NOMO-1 treated with DMSO at 0.1 percent for 48 hours (cell line): ENCODE measurements at regions not wholly inside any gene's neighbourhood (a gene's known extent, or its start where the extent isn't known, plus 50 kb on each side); places are given as distances from the start of the nearest gene placed in this dataset.

Experiments
- DNase-seq: peaks from one replicate; lab custom pipeline; 2025; ENCODE audit not compliant: unreplicated experiment; lab: John Stamatoyannopoulos, UW

DNA sequence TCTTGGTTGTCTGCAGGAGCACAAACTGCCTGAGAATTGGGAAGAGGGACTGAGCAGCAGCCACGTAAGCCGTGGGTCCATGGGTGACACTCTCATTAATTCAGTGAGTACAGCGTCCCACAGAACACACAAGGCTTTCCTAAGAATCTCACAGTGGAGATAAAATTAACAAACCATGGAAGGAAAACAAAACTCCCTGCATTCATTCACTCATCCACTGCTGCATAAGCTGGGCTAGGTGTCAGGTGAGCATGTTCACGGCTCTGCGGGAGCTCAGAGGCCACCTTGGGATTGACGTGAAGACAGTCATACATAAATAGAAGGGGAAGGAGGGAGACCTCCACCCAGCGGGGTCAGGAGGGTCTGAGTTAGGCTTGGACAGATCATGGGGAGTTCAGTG lies 1442.7 kb downstream of the TBC1D22A start:
- DNase-seq, result no peak

DNA sequence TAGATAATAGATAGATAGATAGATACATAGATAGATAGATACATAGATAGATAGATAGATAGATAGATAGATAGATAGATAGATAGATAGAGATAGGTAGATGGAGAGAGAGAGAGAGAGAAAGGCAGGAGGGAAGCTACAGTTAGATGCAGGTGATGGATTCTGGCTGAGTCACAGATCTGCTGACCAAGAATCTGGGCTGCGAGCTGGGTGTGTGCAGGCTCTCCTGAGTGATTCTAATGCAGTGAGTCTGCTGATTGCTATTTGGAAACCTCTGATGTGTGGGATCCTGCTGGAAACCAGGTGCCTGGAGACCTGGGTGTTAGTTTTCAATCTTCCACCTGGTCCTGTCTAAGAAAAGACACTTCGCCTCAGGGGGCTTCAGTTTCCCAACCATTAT lies 1441.8 kb downstream of the TBC1D22A start:
- DNase-seq, result no peak

DNA sequence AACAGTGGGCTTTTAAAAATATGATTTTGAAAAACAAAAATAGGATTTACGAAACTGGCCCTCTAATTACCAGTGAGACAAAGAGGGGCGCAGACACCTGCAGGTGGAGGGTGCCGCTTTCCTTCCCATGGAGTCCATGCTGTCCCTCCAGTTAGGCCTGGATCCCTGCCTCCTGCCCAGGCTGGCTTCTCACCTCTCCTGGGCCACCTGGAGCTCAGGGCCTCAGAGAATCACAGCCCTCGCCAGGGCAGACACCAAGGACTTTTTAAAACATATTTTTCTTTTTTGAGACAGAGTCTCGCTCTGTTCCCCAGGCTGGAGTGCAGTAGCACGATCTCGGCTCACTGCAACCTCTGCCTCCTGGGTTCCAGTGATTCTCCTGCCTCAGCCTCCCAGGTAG lies 1437.2 kb downstream of the TBC1D22A start:
- DNase-seq, result no peak

DNA sequence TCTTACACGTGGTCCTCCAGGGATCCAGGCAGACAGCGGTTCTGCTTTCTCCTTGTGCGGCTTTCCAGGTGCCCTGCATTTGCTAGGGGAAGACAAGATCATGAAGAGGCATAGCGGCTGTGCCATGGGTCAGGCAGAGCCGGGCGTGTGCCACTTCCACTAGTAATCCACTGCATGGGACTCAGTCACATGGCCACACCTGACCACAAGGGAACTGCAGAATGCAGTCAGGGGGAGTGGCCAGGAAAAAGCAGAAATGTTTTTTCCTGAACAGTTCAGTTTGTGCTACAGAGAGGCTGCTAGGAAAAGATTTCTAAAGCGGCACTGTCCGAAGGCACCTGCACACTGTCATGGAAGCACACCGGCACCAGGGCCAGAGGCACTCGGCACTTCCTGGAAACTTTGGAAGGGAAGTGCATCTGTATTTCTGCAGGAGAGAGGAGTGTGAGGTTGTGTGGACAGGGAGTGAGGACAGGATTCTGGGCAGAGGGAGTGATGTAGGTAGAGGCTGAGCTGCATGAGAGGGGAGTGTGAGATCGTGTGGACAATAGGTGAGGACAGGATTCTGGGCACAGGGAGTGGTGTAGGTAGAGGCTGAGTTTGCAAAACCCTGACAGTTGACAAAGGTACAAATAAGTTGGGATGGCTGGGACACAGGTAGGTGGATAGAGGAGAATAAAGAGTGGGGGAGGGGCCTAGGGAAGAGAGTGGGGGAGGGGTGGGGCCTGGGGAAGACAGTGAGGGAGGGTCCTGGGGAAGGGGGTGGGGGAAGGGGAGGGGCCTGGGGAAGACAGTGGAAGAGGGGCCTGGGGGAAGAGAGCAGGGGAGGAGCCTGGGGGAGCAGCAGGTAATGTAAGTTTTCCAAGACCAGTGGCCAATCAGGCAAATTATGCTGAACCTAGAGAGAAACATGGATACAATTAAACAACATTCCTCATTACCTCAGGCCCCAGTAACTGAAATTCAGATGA lies 1436.3 kb downstream of the TBC1D22A start:
- DNase-seq, result peak; percentile 33

DNA sequence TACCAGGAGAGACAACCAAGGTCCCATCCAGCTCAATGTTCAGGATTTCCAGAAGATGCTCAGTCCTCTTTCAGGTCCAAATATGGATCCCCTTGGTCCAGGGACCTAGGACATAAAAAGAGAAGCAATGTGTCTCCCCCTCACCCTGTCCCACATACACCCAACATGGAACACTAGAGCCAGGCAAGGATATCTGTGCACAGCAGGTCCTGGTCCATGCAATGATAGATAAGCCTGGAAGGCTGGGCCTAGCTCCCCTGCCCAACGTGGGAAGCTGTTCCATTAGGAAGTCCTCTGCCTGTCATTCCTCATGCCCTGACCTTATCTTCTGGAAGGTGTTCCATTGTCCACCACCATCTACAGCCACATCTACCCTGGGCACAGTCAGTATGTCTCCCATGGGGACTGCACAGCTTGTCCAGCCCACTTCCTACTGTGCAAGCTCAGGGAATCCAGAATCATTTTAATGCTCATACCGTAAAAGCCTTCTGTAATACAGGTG lies 1434.8 kb downstream of the TBC1D22A start:
- DNase-seq, result no peak

DNA sequence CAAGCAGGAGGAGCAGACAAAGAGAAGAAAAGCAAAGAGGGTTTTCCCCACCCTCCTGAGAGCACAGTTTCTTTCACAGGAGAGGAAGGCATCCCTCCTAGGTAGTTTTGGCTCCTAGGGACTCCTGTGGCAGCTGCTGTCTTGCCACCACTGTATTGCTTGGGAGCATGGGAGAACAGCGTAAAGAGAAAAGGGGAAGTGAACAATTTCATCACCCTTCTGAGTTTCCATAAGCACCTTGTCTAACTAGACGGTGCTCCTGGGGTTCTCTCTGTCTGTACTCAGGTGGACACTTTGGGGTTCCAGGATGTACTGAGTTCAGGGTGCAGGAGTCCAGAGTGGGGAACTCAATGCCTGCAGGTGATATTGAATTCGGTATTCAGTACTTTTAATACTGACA lies 1430.5 kb downstream of the TBC1D22A start:
- peak; percentile 18 for DNase-seq

DNA sequence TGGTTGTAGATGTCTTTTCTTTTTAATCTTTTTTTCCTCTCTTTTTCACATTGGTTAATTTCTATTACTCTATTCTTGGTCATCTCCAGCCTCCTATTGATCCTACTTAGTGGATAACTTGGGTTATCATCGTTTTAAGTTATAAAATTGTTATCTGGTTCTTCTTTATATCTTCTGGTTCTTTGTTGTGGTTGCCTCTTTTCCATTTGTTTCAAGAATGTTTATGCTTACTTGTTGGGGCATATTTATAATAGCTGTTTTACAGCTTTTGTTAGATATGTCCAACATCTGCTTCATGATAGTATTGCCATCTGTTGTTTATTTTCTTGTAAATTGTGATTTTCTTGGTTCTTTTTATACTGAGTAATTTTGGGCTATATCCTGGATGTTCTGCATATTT lies 1429.6 kb downstream of the TBC1D22A start:
- DNase-seq, result no peak

DNA sequence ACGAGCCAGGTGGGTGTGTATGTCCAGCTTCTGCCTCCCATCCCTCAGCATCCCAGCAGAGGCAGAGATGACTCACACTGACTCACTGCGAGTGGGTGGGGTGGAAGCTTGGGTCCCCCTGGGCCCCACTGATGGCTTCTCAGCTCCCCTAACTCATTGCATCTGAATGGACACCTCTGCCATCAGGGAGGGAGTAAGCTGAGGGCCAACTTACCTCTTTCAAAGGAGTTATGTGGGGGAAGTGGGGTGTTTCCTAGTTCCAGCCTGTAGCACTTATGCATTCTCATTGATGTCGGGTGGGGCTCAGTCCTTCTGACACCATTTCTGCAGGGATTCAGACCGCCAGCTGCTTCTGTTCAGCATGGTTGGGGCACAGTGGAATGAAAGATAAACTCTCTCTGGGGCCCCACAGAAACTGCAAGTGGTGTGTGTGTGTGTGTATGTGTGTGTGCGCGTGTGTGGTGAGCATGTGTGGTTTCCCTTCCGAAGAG lies 1425.8 kb downstream of the TBC1D22A start:
- no peak for DNase-seq

DNA sequence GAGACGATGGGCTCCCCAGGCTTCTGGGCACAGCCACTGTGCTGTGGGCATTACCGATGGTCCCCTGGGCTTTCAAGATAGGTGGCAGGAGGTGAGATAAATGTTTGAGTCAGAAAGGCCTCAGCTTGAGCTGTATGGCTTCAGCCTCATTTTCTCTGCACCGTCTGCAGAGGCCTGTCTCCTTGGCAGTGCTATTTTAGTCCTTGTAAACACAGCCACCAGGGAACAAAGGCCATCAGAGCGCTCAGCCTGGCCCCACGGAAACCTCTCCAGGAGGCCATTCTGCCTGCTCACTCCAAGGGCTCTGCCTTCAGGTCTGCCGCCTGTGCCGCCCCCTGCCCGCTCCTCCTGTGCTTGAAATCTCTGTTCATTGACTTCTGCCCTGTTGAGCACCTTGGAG lies 1424.9 kb downstream of the TBC1D22A start:
- DNase-seq, result no peak

DNA sequence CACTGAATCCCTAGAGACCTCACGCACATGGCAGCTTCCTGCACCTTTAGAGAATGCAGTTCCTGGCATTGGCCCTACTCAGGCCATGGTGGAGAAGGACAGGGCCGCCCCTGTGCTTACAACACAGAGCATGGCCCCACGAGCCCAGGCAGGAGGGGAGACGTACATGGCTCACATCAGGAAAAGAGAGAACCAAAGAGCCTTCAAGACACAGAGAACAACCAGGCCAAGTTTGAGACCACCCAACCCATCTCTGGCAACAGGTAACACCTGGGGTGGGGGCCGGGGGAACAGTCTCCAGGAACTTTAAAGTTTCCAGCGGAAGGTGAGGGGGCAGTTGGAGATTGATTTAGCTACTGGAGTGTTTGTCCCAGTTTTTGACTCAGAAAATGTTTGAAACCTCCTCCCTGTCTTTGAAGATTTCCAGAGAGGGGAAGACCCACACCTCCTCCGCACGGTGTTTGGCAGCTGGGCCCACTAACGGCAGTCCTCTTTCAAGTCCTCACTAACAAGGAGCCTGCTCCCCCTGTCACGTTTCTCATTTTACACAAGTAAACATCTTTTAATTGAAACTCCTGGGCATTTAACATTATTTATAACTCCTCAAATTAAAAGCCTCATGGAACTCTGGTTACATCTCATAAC lies 1423.8 kb downstream of the TBC1D22A start:
- DNase-seq, result no peak

DNA sequence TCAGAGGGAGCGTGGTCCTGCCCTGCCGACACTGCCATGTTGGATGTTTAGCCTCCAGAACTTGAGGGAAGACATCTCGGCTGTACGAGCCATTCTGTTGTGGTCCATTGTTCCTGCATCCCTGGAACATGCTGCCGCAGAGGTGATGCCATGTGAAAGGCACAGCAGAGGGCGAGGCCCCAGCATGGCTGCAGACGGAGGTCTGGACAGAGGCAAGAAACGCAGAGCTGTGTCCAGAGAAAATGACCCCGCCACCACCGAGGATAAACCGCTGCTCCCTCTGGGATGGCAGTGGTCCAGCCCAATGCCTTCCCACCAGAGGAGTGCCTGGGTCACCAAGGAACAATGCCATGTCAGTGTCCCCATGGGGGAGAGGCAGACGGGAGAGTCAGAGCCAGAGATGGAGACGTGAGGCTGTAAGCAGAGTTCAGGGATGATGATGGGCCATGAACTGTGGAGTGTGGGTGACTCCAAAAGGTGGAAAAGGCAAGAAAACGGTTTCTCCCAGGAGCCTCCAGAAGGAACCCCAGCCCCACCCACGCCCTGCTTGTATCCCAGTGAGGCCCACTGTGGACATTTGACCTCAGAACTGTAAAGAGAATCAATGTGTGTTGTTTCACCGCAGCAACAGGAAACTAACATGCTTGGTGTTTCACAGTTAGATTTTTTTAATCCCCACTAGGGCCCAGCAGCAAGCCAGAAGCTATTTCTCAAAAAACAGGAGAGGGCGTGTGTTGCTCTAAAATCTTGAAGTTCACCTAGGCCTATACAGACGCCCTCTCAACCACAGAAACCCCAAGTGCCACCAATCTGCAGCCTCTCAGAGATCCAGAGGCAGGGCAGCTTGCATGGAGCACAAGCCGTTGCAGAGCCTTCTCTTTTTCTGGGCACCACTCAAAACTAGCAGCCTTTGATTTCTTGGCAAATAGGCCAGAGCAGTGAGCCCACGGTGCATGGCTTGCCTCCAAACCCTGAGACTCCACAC lies 1422.9 kb downstream of the TBC1D22A start:
- no peak for DNase-seq

DNA sequence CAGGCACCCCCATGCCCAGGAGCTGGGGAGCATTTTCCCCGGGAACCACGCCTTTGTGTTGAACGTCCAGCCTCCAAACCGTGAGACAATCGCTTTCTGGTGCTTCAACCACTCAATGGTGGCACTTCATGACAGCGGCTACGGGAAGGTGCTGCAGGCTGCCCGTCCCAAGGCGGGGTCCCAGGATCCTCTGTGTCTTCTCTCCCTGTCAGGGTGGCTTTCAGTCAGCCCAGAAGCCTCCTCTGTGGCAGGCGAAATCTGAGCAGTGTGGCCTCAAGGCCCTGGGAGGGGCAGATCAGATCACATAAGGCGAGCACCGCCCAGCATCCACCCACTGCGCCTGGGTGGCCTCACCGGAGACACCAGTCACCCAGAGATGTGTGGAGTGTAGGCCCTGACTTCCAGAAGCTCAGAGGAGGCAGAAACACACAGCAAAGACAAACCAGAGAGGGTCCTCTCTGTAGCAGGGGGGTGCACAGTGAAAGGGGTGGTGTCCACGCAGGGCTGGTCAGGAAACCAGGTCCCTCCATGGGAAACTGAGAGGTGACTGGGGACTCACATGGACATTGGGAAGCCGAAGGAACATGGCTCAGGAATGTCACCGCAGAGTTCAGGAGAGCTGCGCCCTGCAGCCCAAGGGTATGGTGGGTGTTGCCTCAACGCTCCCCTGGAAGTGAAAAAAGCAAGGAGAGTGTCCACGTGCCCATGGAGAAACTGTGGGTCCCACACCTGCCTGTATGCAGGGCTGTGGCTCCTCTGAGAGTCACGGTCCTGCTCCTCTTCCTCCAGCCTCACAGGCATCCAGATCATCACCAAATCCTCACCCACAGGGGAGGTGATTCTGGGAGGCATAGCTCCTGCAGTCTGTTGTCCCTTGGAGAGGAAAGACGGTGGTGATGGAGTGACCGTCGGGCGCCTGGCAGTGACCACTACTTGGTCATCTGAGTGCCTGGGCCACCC lies 1420.7 kb downstream of the TBC1D22A start:
- no peak for DNase-seq

DNA sequence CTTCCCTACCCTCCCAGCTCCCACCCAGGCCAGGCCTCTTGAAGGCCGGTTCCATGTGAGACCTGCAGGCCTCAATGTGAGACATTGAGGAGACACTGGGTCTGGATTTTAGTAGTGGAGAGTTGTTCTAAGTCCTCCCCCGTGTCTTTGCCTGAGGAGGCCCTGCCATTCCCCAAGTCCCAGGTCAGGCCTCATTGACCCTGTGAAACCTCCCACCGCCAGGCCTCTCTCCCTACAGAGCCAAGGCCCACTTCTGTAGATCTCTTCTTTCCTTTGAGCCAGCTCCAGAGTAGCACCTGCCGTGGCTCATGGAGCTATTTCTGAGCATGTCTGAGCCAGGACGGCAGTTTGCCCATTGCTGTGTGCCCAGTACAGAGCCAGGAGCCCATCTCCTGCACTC lies 1419.6 kb downstream of the TBC1D22A start:
- DNase-seq, result no peak

DNA sequence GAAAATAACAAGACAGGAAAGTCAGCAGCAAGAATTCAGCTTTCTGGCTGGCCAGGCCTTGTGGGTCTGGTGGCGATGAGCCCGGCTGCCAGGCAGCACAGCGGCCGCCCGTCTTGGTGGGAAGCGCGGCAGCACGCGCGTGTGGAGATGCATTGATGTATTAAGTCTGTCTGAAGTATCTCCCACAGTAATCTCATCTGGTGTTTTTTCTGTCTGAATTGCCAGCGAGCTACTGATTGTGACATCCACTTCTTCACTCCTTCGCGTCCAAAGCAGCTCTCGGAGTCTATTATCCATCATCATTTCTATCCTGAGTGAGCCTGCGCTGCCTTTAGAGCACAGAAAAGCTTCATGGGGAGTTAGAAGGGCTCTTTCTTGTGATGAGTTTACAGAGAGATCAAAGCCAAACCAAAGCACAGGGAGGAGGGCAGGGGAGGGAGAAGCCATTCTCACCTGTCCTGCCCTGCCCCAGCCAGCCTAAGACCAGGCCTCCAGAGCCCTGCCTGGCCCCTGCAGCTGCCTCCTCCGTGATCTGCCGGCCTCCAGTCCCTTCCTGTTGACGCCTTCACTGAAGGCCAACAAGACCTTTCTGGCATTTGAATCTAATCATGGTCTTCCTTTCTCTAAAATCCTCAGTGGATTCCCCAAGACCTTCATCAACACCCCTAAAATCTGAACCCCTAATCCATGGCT lies 1419.0 kb downstream of the TBC1D22A start:
- no peak for DNase-seq

DNA sequence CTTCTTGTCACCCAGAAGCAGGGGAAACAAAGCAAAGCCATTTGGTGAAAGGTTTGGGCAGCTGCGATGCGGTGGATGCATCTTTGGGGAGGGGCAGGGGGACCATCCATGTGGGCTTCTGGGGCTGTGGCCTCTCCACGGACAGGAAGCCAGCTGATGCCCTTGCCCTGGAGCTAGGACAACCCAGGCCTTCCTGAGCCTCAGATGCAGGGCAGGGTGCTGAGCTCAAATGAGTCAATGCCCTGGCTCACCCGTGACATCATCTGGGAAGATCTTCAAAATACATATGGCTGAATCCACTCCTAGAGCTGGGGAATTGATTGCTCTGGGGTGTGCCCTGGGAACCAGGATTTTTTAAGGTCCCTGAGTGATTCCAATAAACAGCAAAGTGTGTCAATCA lies 1418.2 kb downstream of the TBC1D22A start:
- no peak for DNase-seq

DNA sequence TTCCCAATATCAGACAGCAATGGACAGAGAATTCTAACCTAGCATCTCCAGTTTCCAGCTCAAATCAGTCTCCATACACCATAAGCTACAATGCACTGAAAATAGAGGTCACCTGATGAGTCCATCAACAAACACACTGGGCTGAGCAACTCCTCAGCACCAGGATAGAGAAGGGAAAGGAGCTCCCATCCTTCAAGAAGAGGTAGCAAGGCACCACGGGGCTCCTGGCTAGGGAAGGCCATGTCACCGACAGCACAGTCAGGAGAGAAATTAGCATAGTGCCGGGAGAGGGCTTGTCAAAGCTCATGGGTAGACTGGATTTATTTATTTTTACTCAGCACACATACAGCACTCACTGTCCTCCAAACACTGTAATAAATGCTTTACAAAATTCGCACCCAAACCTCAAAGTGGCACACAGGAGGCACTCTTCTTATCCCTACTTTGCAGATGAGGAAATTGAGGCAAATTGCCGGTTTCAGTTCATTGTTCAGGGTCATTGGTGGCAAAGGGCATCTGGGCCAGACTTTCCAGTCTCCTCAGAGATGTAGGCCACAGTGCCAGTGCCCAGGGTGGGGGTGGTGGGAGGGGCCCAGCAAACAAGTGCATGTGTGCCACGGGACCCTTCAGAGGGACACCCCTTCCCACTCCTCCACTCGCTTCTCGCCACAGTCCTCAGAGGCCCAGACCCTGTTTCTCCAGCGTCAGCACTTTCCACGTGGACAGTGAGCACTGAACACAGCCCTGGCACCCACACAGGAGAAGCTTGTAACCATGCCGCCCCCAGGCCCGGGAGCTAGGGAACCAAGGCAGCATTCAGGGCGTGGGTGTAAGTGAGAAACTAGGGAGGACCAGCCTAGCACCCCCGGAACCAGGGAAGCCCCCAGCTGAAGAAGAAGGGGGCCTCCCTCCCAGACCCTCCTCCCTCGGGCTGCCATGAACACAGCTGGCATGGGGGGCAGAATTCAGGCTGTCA lies 1417.4 kb downstream of the TBC1D22A start:
- no peak for DNase-seq

DNA sequence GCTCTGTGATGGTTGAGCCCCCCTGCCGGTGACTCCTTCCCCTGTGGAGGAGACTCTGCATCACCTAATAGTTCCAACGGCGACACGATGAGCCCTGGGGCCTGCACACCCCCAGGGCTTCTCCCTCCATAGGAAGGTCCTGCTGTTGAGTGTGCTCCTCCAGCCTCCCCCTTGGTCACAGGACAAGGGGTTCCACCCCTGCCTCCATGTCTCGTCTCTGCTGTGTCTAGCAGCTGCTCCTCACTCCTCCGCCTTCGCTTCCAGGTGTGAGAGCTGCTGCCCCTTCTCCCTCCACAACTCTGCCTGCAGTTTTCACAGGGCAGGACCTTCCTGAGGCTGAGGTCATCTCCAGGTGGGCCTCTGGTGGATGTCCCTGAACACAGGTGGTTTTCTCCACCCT lies 1416.1 kb downstream of the TBC1D22A start:
- no peak for DNase-seq

DNA sequence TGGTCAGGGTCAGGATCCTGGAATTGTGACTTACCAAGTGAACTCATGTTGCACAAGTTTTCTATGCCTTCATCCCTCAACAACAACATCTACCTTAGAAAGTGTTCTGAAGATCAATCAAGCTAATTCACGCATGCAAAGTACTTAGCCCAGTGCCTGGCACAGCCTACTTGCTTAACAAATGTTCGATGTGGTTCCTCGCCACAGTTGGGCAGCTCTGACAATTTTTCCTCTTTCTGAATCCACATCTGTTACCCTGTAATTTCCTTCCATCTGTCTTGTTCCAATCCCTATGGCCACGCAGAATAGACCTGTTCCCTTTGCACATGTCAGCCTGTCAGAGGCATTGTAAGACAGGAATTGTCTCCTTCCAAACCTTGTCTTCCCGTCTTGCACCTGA lies 1415.2 kb downstream of the TBC1D22A start:
- no peak for DNase-seq
